TTC549 (cell line): ENCODE measurements at regions not wholly inside any gene's neighbourhood (a gene's known extent, or its start where the extent isn't known, plus 50 kb on each side); places are given as distances from the start of the nearest gene placed in this dataset.

ENCODE experiments used
- FAIRE-seq: peaks from 2 replicates; lab custom pipeline; 2012; peaks lifted over from hg19 to GRCh38; lab: Jason Lieb, UNC

DNA sequence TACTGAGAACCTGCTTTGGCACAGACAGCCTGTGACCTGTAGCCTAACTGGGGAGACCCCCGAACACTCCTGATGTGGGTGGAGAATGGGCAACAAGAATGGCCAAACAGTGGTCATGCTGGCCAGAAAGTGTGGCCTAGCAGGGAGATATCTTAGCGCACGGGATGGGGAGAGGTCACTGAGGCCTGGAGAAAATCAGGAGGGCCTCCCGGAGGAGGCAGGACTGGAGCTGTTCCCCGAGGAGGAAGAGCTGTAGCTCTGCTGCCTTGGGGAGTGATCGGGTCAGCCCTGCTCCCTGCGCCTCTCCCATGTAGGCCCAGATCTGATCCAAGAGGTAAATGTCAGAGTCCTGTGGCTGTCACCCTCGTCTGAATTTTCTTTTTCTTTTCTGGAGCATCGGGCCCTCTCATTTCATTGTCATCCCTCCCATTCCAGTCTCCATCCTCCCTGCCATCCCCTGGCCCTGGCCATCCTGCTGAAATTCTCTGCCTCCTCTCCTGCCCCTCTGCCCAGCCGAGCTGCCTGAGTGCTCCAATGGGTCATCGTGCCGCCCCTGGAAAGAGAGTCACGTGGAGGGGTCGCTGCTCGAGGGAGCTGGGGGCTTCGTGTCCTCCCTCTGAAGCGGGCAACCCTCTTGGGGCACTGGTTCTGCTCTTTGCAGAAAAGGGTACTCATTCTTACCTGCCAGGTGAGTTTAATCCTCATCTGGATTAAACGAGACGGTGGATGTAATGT lies 242.9 kb downstream of the HAUS1 start:
- FAIRE-seq = no peak

DNA sequence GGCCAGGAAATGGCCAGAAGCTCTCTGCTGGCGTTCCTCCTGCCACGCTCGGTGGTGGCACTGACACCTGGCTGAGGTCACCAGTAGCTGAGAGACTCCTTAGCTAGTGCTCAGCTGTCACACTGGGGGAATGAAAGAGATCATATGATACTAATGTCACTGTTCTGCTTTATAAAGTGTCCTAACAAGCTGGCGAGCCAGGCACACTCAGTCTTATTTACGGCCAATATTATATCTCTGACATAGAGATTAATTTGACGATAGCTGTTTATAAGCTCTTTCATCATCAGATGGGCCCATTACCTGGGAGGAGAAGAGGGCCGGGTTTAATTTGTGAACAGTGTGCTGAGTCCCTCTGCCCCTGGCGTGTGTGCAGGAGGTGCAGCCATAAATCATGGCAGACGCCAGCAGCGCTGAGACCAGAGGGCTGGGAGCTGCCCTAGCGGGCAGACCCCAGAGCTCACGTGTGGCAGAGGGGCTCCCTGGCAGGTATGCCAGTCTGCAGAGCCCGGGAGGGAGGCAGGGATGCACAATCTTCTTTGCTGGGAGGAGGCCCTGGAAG lies 246.5 kb downstream of the HAUS1 start:
- FAIRE-seq = no peak

DNA sequence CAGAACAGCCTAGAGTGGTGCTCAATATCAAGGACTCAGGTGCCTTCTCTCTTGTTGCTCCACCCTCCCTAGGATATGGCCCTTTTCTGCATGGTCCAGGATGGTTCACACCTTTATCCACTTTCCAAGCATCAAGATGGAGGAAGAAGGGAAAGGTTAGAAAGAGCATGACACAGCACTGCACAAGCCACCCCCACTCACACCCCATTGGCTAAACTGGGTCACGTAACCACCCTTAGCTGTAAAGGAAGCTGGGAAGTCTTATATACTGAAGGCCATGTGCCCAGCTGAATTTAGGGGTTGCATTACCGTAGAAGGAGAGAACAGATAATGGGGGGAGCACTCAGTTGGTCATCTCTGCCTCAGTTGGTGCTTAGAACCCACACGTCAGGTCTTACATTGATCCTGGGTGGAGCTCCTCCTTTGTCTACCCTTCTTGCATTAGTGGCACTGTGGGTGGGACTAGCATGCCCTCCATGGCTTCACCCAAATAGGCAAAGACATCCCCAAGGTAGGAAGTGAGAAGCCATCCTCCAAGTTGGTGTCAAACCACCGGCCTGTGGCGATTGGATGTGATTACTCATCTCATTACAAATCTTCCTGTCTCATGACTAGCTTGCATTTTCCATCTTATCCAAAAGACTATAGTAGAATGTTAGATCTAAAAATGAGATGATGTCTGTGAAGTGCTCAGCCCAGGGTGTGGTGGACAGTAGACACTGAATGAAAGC lies 248.5 kb downstream of the HAUS1 start:
- FAIRE-seq = no peak

DNA sequence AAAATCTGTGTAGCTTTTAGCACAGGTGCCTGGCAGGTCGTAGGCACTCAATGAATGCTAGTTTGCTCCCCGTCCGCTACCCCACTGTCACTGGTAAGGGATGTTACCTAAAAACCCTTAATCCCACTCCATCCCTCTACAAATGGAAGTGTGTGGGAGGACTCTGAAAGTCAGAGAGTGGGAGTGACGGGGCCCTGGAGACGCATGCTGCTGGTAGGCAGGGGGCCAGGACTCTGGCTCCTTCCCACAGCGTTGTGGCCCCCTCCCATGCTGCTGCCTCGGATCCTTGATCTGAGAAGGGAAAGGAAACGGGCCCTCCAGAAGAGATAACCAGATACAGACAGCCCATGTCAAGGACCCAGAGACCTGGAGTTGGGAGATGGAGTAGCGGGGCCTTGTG lies 249.3 kb downstream of the HAUS1 start:
- FAIRE-seq = no peak

DNA sequence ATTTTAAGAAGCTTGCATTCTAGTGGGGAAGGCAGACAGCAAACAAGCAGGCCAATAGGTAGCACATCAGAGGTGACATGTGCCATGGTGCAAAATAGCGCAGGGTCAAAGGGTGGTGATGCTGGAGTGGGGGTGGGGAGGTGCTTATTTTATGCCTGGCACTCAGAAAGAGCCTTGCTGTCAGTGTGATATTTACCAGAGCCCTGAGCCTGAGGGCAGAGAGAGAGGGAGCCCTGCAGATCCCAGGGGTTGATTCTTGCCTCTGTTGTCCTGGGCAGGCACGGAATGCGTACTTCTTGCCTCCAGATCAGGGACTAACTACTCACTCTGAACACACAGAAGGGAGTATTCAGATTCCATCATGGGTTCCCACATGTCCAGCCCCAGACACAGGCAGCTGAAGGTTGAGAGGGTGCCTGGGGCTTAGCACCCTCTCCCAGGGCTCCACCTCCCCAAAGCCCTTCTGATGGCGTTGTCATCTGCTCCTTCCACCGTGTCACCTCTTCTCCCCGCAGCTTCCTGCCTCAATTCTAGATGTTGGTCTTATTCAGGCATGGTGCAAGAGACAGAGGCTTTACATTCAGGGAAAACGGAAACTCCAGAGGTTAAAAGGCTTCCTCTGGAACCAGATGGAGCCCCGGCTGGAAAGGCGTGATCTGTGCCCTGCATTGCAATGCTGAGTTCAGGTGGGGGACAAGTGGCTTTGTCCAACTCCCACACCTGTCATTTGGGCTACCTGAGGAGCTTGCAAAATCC lies 252.3 kb downstream of the HAUS1 start:
- FAIRE-seq = no peak

DNA sequence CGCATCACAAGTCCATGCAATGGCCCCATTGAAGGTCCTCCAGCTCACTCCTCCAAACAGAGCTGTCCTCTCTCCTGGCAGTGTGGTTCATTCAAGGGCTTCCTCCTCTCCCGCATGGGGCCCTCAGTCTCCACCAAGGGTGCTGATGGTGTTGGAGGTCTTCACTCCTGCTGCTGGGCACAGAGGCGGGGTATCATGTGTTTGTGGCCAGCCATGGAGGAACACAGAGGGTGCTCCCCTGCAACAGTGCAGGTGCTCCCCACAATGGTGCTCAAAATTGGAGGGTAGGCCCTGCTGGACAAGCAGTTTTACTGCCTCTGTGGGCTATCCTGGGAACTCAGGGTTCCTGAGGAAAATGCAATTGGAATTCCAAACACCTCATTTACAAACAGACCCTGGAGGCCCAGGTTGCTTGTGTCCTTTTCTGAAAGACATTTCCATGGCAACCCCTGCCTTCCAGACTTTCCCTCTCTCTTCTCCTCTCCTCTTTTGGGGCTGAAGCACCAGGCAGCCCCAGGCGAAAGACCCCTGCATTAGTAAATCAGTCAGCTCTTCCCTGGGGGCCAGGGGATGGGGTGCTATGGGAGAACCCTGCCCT lies 256.0 kb downstream of the HAUS1 start:
- FAIRE-seq = no peak

DNA sequence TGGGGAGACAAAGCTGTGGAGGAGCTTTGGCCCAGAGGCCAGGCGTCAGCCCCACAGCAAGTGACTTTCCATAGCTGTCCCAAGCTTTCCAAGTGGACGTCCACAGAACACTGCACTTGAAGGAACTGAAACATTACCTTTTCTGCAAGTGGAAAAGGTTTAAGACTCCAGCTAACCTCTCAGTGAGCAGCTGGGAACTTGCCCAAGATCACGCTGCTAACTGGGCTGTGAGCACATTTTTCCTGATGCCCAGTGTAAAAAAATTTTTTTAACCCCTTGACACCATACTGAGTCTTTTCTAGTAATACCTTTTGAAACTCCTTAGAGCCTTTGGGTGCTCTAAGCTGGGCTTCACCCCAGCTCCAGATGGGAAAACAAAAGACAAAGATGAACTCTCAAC lies 256.7 kb downstream of the HAUS1 start:
- FAIRE-seq = no peak

DNA sequence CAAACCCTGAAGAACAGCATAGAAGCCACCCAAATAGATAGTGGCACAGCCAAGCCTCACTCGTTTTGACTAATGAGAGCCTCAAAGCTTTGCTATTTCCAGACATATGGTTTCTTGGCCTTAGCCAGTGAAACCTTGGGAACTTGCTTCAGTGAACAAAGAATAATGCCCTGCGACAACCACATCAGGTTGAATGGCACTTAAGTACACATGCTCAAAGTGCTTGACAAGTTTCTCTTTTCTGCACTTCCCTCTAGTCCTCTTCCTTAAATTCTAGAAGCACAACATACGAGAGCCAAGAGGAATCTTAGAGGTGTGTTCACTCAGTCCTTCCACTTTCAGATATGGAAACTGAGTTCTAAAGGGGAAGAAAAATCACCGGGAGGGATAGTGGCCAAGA lies 258.3 kb downstream of the HAUS1 start:
- FAIRE-seq = no peak

DNA sequence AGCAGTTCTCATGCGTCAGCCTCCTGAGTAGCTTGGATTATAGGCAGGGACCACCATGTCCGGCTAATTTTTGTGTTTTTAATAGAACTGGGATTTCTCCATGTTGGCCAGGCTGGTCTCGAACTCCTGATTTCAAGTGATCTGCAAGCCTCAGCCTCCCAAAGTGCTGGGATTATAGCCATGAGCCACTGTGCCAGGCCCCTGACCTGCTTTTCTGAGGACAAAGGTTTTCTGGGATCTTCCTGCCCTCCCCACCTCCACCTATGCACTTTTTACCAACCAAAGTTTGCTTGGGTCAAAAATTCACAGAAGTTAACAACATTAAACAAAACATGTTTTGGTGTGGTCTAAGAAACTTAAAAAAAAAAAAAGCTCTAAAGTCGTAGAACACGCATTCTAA lies 259.9 kb downstream of the HAUS1 start:
- no peak for FAIRE-seq

DNA sequence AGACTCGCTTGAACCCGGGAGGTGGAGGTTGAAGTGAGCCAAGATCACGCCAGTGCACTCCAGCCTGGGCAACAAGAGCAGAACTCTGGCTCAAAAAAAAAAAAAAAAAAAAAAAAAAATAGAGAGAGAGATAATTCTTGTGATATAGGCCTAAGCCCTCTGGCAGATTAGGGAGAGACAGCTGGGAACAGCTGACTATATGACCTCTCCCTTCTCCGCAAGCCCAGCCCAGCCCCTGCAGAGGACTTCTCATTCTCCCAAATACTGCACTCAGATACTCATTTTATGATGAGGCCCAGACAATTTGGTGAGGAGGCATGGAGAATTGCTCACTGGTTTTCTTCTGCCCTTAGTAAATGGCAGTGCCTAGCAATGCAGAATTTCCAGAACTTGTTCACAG lies 262.0 kb downstream of the HAUS1 start:
- FAIRE-seq = no peak

DNA sequence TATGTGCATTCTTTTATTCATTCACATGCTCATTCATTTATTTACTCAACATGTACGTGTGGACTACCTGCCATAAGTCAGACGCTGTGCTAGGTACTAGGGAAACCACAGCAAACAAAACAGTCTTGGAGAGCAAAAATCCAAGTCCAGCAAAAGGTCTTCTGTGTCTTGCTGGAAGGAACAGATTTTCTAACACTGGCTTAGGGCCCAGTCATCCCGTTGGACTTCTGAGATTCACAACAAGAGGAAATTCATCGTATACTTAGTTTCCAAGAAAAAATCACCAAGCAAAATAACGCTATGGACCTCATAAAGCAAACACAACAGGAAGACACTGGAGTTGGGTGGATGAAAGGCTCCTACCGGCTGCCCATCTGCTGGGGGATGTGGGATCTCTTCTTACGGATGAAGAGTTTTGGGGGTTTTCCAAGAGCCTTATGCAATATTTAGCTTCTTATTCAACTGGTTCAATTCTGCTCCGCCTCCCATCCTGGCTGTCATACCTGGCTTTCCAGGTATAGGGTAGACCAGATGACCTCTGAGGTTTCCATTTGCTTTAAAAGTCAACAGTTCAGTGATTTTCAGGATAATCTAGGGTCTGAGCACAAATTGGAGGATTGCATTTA lies 262.7 kb downstream of the HAUS1 start:
- FAIRE-seq = no peak

DNA sequence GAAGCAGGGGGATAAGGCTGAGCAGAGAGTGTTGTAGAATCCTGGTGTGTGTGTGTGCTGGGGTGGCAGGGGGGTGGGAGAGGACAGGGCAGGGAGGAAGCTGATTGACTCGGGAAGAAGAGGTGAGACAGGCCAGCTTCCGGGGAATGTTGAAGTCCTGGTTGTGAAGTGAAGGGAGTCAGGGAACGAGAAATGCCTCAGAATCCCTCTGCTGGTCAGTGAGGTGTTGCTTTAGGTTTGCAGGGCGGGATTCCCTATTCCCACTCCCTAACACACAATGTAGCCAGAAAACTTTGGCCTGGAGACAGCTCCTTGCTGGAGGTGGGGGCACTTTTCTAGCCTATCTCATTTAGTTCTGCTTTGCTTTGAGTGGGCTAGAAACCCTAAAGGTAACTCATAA lies 265.1 kb downstream of the HAUS1 start:
- no peak for FAIRE-seq

DNA sequence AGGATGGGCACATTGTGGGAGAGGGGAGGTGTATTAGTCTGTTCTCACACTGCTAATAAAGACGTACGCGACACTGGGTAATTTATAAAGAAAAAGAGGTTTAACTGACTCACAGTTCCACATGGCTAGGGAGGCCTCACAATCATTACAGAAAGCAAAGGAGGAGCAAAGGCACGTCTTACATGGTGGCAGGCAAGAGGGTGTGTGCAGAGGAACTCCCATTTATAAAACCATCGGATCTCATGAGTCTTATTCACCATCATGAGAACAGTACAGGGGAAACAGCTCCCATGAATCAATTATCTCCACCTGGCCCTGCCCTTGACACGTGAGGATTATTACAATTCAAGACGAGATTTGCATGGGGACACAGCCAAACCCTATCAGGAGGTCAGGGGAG lies 266.7 kb downstream of the HAUS1 start:
- FAIRE-seq = no peak

DNA sequence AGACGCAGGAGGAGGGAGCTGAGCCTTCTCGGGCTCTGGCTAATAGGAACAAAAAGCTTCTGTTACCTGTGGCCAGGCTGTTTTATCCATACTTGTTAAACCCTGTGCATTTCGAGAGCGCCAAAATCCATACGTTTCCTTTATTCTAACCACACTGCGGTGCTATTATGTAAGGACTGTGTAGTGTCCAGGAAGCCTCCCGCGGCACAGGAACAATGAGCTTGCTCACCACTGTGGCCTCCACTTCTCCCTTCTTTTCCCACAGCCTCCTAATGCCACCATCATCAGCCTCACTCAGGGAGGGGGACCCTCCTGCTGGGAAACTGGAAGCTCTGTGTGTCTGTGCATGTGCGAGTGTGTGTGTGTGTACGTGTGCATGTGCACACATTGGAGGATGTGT lies 268.5 kb downstream of the HAUS1 start:
- FAIRE-seq = no peak

DNA sequence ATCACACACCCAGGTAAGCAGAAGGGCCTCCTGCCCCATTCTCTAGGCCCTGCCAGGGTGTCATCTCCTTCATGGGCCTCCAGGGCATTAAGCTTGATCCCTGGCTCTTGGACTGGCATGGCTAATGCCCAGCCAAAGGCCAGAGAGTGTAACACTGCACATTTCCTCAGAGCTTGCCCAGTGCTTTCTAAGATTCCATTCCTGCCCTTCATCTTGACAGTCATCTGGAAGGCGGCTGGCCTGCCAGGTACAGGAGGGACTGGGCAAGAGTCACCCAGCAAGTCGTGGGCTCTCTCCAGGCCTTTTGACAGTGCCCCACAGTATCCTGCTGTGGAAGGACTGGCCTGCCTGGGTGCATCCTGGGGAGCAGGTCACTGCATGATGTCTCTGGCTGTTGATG lies 268.9 kb downstream of the HAUS1 start:
- no peak for FAIRE-seq

DNA sequence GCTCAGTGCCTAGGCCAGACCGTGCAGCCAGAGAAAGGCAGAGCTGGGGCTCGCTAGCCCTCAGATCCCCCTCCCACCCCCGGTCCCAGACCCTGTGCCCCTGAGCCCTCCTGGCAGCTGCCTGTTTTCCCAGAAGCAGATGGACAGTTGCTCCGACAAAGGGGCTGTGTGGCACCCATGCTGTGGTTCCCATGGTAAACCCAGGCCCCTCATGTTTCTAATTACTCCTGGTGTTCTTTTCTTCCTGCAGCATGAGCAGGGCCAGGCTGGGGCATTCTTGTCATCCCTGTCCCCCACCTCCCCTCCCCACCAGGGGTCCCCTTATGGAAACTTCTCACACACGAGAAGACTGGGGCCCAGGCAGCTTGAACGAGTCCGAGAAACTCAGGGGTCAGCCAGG lies 269.6 kb downstream of the HAUS1 start:
- no peak for FAIRE-seq

DNA sequence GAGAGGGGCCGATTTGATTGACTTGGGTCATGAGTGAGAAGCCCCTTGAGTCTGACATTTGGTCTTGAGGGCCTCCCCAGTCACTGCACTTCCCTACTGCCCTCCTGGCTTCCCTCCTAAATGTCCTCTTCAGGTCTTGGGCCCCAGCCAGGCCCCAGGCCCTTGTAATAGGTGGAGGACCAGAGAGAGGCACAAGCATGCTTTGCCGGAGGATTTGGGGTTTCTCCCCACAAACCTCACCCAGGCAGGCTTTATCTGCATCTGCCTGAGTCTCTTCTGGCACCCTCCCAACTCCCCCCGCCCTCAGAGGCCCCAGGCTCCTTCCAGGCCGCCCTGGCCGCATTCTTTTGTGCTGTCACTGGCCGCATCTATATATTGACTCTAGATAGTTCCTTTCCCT lies 270.7 kb downstream of the HAUS1 start:
- no peak for FAIRE-seq

DNA sequence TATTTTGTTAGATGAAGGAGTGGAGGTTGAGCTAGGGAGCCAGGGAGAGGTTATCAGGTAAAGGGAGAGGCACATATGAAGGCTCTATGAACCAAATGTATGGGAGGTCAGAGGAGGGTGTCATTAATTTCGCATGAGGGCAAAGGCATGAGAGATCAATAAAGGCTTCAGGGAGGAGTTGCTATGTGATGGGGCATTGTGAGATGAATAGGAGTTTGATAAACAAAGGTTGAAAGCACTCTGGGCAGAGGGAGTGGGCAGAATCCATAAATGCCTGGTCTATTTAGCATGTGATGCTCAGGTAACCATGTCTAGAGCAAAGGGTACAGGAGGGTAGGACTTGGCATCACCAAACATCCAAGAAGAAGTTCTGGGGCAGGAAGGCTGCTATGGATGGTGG lies 273.4 kb downstream of the HAUS1 start:
- FAIRE-seq = no peak

DNA sequence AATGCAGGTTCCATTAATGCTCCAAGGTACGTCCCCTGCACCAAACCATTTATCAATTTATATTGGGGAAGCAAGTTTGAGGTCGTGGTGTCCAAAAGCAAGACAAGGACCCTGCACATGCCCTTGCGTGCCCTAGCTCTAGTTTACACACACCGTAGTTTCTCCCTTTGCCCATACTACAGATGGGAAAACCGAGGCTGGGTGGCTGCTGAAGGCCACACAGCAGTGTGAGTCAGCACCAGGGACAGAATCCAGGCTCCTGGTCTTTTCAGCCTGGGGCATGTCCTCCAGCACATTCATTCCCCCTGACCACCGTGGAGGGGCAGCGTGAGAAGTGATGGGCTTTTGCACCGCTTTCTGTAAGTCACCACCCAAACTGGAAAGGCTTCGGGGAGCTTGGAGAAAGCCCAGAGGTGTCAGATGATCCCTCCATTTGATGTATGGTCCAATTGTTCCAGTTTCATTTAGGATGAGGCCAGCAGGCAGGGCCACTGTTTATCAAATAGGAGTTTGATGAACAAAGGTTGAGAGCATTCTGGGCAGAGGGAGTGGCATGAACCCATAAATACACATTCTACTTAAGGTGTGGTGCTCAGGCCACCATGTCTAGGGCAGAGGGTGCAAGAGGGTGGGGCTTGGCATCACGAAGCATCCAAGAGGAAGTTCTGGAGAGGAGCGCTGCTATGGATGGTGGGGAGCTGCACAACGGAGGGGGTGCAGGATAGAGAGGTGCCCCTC lies 274.1 kb downstream of the HAUS1 start:
- no peak for FAIRE-seq

DNA sequence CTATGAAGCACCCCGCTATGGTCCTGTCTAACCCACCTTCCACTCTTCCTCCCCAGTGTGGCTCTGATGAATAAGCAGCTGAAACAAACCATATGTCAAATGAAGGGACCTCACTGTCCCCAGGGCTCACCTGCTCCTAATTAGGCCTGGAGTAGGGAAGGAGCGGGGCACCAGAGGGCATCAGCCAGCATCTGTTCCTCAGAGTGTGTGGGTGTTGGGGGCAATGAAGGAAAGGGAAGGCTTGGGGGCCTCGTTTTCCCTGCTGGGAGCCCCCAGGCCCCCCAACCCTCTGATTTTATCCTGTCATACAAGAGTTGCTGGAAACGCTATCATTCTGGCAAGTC lies 274.7 kb downstream of the HAUS1 start:
- FAIRE-seq = no peak

DNA sequence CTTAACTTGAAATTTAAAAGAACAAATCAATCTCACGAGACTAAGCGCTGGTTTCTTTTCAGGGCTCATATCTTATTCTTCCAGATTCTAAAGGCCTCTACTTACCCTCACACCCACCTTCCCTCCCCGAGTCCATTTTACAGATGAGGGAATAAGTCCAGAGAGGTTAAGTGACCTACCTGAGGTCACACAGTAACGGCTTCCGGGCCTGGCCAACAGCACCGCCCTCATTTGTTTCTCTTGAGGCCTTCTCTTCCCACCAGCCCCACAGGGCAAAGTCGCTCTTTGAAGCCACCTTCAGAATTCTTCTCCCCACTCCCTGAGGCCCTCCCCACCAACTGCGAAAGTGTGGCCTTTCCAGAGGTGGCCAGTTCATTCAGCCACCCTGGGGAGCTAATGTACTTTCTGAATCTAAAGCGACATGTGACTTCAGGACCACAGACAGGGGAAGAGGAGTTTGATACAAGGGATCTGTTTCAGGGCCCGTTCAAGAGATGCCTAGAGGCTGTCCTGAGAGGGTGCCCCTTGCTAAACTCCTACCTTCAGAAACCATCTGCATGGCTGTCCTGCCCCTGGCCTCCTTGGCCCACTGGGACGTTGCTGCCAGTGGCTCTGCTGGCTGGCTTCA lies 275.3 kb downstream of the HAUS1 start:
- no peak for FAIRE-seq
